T-helper 1 cell (primary cell): ENCODE measurements at regions not wholly inside any gene's neighbourhood (a gene's known extent, or its start where the extent isn't known, plus 50 kb on each side); places are given as distances from the start of the nearest gene placed in this dataset.
"Not testable (repeated sequence)": the region's sequence is repeated elsewhere in the genome, so short reads cannot be mapped to it uniquely, and the experiment has no call there.

Source experiments
- DNase-seq, 5 donors: peaks; one replicate each; pipeline ENCODE4 v3.0.0-alpha.2; 2012 to 2020

DNA sequence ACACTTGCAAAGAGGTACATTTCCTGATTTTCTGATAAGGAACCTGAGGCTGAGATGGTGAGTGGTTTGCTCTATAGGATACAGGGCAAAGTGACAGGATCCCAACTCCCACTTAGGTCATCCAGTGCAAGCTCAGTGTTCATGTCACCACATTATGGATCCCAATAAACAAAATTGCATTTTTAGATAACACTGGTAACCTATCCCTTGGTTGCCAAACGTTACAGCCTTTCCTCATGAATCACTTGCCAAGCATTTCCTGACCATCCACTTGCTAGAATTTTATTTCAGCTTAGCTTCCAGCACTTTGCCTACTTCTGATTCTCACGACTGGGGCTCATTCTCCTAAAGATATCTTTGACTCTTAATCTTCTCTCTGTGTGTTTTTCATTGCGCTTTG is 131.4 kb upstream of the ODAD2 start:
- DNase-seq, result no peak

DNA sequence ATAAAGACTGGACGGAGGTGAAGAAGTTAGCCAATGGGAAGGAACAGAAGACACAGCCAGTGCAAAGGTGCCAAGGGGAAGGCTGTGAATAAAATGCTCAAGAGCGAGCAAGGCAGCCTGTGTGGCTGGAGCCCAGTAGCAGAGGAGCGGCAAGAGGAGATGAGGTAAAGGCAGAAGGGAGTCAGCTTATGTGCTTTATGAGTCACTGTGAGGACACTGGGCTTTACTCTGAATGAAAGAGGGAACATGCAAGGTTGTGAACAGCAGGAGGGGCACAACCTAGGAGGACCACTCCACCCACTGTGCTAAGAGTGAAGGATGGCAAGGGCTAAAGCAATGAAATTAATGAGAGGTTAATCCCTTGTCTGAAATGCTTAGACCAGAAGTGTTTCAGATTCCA is 129.0 kb upstream of the ODAD2 start:
- no peak for DNase-seq

DNA sequence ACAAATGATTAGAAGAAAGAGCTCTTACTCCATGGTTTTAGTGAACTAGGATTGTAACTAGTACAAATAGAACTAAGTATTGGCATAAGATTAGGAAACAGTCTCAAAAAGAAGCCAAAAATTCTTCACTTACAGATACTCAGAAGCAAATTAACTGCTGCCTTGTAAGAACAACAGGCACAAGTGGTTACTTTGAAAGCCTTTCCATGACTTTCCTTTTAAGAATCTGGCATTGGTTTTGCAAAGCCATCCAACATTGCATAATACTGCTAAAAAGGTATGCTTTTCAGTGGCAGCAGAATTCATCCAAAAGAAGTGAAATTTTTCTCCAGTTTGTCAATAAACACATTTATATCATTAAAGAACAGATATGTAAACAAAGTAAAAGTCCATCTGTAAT is 126.8 kb upstream of the ODAD2 start:
- no peak for DNase-seq

DNA sequence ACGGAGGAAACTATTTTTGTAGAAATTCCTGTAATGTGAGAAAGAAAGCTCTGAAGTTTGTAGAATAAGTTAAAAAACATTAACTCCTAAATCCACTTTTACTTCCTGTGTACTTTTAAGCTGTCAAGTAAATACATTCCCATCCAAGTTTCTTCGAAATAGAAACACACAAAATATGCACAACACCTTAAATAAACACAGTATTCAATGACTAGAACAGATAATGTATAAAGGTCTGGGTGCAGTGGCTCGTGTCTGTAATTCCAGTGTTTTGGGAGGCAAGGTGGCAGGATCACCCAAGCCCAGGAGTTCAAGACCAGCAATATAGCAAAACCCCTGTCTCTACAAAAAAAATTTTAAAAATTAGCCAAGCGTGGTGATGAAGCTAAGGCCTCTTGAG is 121.9 kb upstream of the ODAD2 start:
- no peak for DNase-seq

DNA sequence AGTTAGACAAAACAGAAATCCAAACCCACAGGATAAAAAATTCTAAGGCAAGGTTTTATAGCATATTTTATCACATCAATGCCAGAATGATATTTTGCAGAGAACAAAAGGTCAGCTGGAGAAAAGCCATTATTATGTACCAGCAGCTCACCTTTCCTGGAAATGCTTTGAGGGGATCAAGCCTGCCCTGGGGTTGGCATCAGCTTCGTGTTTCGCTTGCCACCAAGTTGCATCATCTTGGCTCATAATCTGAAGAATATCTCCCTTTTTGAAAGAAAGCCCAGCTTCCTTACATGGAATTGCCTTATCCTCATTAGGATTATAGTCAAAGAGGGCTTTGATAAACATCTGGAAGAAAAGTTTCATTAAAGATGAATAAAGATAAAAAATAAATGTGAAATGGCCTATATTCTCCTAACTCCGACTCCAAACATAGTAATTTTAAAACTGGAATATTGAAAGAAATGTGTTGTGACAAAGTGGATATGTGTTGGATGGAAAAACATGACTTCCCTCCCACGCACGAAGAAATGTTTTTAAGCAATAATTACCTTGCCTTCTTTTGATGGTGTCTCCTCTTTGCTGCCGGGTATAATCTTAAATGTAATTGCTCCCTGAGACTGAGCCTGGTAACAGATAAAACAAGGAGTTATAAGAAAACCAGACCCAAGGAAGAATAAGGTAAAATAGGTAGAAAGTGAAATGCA is 121.3 kb upstream of the ODAD2 start:
- DNase-seq, result no peak

DNA sequence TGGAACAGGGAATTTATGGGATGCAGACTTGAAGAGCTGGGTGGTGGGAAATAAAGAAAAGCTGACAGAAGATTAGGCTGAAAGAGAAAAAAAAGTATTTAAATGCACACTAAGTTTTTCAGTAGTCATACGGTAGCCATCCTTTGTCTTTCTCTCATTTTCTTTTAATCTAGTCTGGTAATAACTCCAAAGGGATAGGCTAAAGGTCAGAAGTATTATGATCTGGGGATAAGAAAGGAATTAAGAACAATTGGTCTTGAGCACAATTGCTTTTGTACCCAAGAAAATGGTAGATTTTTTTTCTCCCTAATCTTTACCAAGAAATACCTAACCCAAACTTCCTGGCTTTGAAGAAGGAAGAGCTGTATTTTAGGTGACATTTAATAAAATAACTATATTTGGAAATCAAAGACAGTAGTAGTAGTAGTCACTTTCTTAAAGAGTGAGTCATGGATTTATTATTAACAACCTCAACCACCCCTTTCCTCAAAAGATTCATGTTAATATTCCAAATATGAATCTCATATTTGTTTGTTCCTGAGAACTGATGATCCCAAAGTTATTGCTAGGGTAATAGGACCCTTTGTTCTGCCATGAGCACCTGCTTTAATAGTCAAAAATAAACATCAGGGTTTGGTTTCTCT is 120.2 kb upstream of the ODAD2 start:
- no peak for DNase-seq

DNA sequence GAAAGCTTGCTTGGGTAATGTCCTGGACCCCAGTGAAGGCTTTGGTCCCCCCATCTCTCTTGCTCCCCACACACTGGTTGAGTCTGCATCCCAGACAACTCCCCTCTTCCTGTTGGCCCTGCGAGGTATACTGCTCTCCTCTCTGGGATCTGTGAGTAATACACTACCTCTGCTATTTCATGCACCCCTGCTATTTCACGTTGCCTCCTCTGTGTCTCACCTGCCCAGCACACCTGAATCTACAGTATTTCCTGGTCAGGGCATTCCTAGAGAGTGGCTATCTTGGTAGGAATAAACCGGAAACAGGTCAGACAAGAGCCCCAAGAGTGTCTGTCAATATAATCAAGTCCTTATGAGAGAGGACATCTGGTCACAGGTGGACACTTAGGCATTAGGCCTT is 114.3 kb upstream of the ODAD2 start:
- no peak for DNase-seq

DNA sequence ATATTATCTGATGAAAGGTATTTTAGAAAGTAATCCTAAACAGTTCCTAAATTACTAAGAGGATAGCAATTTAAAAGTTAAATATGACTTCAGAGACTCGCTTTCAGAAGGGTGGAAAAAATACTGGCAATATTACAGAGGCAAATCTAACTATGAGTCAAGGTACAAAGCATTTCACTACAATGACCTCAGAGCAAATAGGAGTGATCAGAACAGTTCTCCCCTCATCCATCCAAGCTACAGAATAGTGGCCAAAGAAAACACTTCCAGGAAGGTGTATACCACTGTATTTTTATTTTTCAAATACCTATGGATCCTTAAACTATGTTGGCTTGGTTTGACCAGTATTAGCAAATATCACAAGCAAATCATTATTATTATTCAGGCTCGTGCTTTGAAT is 112.8 kb upstream of the ODAD2 start:
- no peak for DNase-seq

DNA sequence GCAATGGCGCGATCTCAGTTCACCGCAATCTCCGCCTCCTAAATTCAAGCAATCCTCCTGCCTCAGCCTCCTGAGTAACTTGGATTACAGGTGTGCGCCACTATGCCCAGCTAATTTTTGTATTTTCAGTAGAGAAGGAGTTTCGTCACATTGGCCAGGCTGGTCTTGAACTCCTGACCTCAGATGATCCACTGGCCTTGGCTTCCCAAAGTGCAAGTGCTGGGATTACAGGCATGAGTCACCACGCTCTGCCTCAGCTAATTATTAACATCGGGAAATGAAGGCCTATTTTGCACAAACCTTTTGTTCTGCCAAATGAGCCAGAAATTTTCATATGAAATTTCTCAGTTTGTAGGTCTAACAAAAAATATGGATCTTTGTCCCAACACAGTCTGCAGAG is 106.7 kb upstream of the ODAD2 start:
- DNase-seq, result no peak

DNA sequence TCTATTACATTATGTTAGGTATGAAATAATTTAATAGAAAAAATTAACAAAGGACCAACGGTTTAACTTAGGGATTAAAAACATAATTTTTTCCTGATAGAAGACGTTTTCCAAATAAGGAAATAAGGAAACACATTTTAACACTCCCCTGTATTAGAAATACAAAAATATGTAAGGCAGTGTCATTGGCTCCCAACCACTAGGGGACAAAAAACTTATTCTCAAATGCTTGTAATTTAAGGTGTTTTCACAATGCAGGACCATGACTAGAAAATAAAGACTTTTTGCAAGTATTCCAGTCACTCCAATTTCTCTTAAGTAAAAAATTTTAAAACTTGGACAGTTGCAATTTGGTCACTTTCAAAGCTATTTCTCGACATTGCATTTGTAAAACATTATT is 98.8 kb upstream of the ODAD2 start:
- DNase-seq, result no peak

DNA sequence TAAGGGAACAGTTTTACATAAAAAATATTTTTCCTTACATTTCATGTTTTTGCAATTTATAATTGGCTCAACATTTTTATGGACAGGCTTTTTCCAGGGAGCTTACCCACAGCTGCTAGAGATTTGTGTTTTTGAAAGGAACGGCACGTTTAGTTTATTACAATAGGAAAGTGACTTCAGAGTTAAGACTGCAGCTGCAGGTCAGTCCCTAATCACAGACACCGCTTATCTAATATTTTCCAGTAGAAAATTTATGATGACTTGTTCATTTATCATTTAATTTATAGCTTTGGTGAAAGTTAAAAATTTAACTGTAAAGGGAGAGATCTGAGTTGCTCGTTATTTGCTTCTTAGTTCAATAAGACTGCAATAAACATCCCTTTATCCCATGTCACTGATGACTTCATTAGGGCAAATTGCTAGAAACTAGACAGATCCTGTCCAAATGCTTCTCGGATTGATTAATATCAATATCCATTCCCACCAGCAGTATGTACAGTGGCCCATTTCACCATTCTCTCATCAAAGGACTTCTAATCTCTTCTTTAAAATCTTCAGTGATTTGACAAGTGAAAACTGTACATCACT is 97.0 kb upstream of the ODAD2 start:
- DNase-seq, result no peak

DNA sequence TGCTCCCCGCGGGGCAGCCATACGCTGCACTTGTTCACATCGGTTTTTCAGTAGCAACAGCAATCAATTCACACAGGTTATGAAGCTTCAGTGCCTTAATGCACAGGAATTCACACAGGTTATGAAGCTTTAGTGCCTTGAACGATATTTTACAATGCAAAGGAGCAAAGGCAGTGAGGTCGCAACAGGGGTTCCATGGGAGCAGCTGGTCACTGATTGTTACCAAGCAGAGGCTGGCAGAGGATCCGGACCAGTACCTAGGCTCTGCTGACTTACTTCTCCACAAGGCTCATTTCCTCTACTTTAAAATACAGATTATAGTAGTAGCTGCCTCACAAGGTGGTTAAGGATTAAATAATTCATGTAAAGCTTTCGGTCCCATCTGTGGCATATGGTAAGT is 95.2 kb upstream of the ODAD2 start:
- DNase-seq, result no peak

DNA sequence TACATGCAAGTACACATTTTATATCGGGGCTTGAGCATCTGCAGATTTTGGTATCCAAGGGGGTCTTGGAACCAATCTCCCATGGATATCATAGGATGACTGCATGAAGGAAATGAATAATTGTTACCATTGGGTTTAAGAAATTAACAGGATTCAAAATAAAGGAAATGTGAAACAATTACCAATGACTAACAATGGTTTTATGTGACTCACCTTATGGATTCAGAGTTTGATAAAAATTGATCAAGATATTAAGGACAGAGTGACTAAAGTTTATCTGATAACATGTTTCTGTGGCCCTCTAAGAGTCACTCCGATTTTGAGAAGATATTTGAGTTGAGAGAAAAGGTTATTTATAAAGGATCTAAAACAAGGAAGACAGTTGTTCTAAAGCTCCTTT is 93.0 kb upstream of the ODAD2 start:
- DNase-seq, result no peak

DNA sequence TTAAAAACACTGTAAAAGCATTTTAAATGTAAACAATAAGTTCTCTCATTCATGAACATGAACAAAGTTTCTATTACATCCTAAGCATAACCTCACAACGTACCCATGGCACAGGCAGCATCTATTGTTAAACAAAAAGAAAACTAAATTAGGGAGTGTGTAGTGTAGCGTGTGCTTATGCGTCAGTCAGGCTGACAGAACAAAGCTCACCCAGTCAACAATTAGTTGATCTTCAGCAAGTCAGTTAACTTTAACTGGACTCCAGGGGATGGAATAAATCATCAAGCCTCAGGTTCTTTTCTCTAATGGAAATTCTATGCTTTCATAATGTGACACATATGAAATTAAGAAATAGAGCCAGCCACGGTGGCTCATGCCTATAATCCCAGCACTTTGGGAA is 91.6 kb upstream of the ODAD2 start:
- no peak for DNase-seq

DNA sequence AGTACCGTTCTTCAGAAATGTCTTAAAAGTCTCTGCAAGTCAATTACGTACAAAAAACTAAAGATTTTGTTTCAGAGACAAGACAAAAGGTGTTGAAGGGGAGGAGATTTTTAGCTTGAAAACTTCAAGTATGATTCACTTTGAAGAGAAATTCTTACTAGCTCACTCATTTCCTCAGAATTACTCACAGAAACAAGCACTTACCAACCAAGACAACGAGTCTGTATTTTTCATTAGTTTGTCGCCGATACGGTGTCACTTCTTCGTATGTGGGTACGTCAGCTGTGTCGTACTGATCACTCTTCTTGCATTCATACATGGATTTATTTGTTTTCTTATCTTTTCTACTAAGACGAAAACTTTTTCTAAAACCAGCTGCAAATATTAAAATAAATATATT is 90.6 kb upstream of the ODAD2 start:
- no peak for DNase-seq

DNA sequence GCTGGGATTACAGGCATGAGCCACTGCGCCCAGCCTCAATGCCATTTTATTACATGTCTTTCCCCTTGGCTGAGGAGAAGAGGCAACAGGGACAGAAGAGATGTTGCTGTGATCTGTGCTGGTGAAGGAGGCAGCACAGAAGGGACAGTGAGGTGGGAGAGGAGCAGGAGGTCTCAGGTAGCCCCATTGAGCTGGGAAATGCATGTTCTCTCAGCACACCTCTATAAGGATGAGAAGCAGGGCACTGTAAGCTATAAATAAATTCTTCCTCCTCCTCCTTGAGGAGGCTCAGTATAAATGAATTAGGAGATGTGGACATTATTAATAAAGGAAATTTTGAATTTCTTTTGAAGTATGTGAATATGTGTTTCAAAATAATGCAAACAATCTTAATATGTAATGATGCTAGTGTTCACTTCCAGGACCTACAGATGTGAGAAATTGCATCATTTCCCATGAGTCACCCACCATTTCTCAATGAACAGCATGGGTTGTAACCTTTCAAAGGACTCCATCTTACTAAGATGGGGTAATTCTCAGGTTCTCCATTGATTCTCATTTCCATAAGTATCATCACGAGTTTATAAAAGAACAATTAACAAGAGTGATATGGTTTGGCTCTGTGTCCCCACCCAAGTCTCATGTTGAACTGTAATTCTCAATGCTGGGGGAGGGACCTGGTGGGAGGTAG is 88.9 kb upstream of the ODAD2 start:
- peak in 1 of 5 donors; percentile 51 for DNase-seq

DNA sequence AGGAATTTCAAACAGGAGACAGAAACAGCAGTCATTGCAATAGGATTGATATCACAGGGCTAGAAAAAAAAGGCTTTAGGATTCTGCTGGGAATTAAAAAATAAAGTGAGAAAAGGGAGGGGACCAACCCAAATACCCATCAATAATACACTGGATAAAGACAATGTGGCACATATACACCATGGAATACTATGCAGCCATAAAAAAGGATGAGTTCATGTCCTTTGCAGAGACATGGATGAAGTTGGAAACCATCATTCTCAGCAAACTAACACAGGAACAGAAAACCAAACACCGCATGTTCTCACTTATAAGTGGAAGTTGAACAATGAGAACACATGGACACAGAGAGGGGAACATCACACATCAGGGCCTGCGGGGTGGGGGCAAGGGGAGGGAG is 86.9 kb upstream of the ODAD2 start:
- DNase-seq, result not testable (repeated sequence)

DNA sequence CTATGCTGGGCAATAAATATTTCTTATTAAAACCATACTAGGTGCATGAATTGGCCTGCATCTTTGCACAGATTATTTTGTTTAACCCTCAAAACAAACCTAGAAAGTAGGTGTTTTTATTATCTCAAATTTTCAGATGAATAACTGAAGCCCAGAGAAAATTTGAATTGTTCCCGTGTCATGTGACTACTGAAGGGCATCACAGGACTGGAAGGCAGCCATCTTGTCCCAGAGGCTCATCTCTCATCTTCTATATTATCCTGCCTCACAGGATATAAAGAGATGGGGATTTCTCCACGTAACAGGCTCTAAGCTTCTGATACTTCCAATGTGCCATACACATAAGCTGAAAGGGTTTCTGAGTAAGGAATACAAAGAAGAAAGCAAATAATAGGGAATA is 84.0 kb upstream of the ODAD2 start:
- no peak for DNase-seq

DNA sequence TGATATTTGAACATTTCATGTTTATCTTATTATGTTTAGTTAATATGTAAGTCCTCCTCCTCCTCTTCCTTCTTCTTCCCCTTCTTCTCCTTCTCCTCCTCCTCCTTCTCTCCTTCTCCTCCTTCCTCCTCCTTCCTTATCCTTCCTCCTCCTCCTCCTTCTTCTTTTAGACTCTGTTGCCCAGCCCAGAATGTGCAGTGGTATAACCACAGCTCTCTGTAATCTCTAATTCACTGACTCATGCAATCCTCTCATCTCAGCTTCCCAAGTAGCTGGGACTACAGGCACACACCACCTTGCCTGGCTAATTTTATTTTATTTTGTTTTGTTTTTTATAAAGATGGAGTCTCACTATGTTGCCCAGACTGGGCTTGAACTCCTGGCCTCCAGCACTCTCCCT is 83.4 kb upstream of the ODAD2 start:
- DNase-seq, result no peak

DNA sequence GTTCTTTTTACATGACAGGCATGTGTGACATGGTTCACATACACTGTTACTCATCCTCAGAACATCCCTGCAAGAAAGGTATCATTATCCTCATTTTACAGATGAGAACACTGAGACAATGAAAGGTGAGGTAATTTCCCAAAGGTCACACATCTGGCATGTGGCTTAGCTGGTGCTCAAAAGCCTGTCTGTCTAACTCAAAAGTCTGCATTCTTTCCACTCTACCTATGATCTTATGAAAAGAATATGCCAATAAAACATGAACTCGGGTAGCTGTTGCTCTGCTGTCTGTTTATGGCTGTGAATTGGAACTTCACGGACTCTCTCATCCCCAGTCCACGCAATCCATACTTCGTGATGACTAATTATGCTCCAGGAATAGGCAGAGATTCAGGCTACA is 79.0 kb upstream of the ODAD2 start:
- DNase-seq, result no peak

DNA sequence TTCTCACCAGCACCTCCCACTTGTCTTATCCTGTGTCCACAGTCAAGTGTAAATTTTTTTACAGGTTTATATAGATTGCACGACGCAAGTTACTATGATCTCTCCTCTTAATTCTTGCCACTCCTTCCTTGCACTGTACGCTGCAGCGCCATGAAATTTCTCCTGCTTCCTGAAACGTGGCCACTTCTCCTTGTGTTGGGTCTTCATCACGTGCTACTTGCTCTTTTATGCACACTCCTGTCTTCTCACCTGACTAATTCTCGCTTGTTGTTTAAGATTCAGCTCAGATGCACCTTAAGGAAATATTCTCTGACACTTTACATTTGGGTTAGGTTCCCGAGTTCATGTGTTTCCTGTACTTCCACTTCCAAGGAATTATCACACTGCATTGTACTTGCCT is 76.5 kb upstream of the ODAD2 start:
- DNase-seq, result no peak

DNA sequence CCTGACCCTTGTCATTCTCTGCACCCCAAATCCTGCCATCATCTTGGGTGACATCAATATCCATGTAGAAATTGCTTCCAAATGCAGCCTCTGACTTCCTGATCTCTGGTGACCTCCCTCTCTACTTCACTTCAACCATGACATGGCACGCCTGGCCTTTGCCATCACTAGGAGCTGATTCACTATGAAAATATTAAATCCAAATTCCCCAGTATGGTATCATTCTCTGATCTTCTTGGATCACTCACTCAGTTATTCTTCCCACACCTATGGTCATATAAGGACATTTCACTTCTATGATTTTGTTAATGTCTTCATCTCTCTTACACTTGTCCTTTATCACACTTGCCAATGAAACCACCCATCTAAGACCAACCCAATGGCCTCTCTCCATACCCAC is 73.7 kb upstream of the ODAD2 start:
- DNase-seq, result no peak

DNA sequence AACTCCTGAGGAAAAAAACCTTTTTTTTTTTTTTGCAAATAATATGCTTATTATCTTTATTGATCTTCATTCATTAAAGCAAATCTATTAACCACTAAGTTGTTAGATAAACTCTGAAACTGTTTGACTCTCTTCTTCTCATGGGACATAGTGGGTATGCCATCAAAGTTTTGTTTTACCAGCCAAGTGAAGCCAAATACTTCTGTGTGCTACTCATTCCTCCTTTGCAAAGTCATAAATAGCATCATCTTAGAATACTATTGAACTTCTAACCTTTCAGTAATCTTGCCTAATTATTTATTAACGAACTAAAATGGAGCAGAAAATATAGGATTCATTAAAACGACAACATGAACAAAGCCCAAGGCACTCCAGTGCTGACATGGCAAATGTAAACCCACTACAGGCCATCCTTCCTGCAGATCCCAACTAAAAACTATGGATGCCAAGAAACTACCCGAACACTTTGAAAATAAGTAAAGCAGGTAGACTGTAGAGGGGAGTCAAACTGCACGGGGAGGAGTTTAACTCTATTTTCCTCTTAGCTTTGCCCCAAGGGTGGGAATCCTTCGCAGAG is 61.2 kb upstream of the ODAD2 start:
- DNase-seq, result no peak

DNA sequence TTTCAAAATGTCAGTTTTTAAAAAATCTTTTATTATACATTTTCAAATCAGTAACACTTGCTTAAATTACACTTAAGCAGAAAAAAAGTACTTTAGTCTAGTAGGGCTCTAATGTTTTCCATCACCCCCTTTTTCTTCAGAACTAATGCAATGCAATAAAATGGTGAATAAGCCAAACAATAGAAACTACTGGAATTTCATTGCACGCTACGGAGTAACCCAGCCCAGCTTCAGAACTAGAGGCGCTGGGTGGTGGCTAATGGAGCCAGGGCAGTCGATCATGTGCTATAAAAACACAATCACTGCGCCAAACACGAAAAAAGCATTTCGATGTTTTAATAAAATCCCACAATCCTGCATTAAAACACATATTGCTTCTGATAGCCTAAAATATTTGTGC is 59.9 kb upstream of the ODAD2 start:
- no peak for DNase-seq
